Glutamatergic neuron (in vitro differentiated cells): ENCODE measurements at regions not wholly inside any gene's neighbourhood (a gene's known extent, or its start where the extent isn't known, plus 50 kb on each side); places are given as distances from the start of the nearest gene placed in this dataset.

Experiments used
- DNase-seq: peaks from one replicate; pipeline ENCODE4 v3.0.0; 2022
- H3K27ac Mint-ChIP-seq: one replicate; pipeline ENCODE4 v1.8.0; 2020; ENCODE audit warnings: mild to moderate bottlenecking, mixed read lengths, inconsistent platforms; ENCODE audit not compliant: unreplicated experiment
- H3K27me3 Mint-ChIP-seq: one replicate; pipeline ENCODE4 v1.8.0; 2020; ENCODE audit warnings: mild to moderate bottlenecking, moderate library complexity, mixed read lengths, inconsistent platforms; ENCODE audit not compliant: unreplicated experiment
- H3K36me3 Mint-ChIP-seq: one replicate; pipeline ENCODE4 v1.8.0; 2020; ENCODE audit warnings: mild to moderate bottlenecking, mixed read lengths, inconsistent platforms; ENCODE audit not compliant: unreplicated experiment
- H3K4me1 Mint-ChIP-seq: one replicate; pipeline ENCODE4 v1.8.0; 2020; ENCODE audit warnings: mild to moderate bottlenecking, low read depth, mixed read lengths, inconsistent platforms; ENCODE audit not compliant: unreplicated experiment
- H3K4me3 Mint-ChIP-seq: one replicate; pipeline ENCODE4 v1.8.0; 2020; ENCODE audit warnings: mild to moderate bottlenecking, mixed read lengths, inconsistent platforms; ENCODE audit not compliant: unreplicated experiment
- H3K9me3 Mint-ChIP-seq: one replicate; pipeline ENCODE4 v1.8.0; 2020; ENCODE audit warnings: mild to moderate bottlenecking, moderate library complexity, mixed read lengths, inconsistent platforms; ENCODE audit not compliant: unreplicated experiment
- TF ChIP-seq, protein P1 (sequence below): fragments of 200-600 bp; sonication (generic); IDR thresholded peaks from one replicate; pipeline ENCODE4 v1.5.0; 2021; ENCODE audit not compliant: partially characterized antibody, unreplicated experiment

GRCh38 chr11:134950692-134951304 is 538.8 kb upstream of the B3GAT1 start:
- H3K4me1 Mint-ChIP-seq, result peaks cover 7% of the 10 kb centered on the region
- H3K9me3 Mint-ChIP-seq, result peaks cover 4% of the 10 kb centered on the region
- DNase-seq, result no peak
- no peak overlapping the region for H3K27ac Mint-ChIP-seq
- TF ChIP-seq, protein P1, sequence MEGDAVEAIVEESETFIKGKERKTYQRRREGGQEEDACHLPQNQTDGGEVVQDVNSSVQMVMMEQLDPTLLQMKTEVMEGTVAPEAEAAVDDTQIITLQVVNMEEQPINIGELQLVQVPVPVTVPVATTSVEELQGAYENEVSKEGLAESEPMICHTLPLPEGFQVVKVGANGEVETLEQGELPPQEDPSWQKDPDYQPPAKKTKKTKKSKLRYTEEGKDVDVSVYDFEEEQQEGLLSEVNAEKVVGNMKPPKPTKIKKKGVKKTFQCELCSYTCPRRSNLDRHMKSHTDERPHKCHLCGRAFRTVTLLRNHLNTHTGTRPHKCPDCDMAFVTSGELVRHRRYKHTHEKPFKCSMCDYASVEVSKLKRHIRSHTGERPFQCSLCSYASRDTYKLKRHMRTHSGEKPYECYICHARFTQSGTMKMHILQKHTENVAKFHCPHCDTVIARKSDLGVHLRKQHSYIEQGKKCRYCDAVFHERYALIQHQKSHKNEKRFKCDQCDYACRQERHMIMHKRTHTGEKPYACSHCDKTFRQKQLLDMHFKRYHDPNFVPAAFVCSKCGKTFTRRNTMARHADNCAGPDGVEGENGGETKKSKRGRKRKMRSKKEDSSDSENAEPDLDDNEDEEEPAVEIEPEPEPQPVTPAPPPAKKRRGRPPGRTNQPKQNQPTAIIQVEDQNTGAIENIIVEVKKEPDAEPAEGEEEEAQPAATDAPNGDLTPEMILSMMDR, result no peak
- H3K27me3 Mint-ChIP-seq, result peaks cover 3% of the 10 kb centered on the region
- H3K36me3 Mint-ChIP-seq, result no peaks in the 10 kb centered on the region
- H3K4me3 Mint-ChIP-seq, result no peak overlapping the region

GRCh38 chr11:134949121-134950090 is 537.4 kb upstream of the B3GAT1 start:
- TF ChIP-seq, protein P1, result no peak
- H3K27me3 Mint-ChIP-seq, result no peaks in the 10 kb centered on the region
- peaks cover 5% of the 10 kb centered on the region for H3K9me3 Mint-ChIP-seq
- no peak for DNase-seq
- no peak overlapping the region for H3K4me3 Mint-ChIP-seq
- no peaks in the 10 kb centered on the region for H3K36me3 Mint-ChIP-seq
- no peak overlapping the region for H3K27ac Mint-ChIP-seq
- H3K4me1 Mint-ChIP-seq, result peaks cover 7% of the 10 kb centered on the region

- Mint-ChIP-seq H3K36me3 (no peaks in the 10 kb centered on the region), H3K27ac (peak overlapping the region; percentile 3), H3K27me3 (no peaks in the 10 kb centered on the region), H3K4me3 (no peak overlapping the region), H3K4me1 (peaks cover 12% of the 10 kb centered on the region), H3K9me3 (peaks cover 6% of the 10 kb centered on the region)
- TF ChIP-seq, protein P1, result no peak
- peak; percentile 50 for DNase-seq
These were observed 535.5 kb upstream of the B3GAT1 start for GRCh38 chr11:134947556-134947955.

DNA sequence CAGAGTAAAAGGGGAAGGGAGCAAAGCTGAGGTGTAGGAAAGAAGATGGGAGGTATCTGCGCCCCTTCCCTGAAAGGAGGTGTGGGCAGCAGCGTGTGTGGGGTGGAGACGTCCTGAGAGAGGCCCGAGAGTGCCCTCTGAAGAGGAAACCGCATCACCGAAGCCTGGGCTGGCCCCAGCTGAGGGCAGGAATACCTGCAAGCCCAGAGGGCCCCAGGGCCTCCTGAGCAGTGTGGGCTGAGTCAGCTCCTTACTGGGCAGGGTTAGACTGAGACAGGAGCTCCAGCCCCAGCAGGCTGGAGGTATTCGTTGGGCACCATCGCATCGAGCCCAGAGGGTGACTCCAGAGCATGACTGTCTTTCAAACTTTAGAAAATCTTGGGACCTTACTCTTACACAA is 534.0 kb upstream of the B3GAT1 start:
- no peaks in the 10 kb centered on the region for H3K36me3 Mint-ChIP-seq

More for the DNA sequence above, 534.0 kb upstream of the B3GAT1 start:
- no peaks in the 10 kb centered on the region for H3K27me3 Mint-ChIP-seq
- TF ChIP-seq, protein P1, result no peak
- H3K4me1 Mint-ChIP-seq, result peaks cover 16% of the 10 kb centered on the region
- DNase-seq, result no peak
- no peak overlapping the region for H3K4me3 Mint-ChIP-seq
- no peak overlapping the region for H3K27ac Mint-ChIP-seq
- H3K9me3 Mint-ChIP-seq, result peaks cover 5% of the 10 kb centered on the region
